Epidermal melanocyte (primary cell): ENCODE measurements at regions not wholly inside any gene's neighbourhood (a gene's known extent, or its start where the extent isn't known, plus 50 kb on each side); places are given as distances from the start of the nearest gene placed in this dataset.

Source experiments
- DNase-seq: peaks from one replicate; pipeline ENCODE4 v3.0.0; 2011; ENCODE audit warnings: low spot score; ENCODE audit not compliant: insufficient read length

DNA sequence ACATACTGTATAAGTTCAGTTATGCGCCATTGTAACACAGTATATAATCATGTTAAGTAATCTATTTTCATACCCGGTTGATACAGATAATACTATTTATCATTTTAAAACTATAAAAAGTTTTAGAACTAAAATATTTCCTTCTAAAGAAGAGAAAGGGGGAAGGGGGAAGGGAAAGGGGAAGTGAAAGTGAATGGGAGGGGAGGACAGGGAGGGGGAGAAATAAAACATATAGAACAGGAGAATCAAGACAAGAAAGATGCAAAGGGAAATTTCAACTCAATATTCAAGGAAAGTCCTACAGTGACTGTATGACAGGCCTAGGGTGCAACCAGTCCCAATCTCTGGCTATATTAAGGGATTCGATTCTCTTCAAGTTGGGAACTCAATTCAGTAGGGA lies 1278.8 kb downstream of the MAT2B start:
- DNase-seq = no peak

DNA sequence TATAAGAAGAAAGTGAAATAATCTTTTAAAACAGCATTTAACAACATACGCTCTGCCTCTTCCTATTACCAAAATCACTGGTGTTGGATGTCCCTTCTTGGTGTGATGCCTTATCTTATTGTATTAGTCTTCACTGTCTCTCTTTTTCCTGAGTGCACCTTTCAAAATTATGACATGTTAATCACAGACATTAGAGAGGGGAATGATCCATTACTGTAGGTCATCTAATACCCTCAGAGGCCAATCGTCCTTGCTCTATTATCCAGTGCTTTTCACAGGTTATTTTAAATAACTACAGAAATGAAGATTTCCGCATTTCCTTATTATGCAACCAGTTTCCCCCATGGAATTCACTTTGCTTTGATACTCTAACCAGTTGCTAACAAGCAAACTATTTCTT lies 1292.7 kb downstream of the MAT2B start:
- no peak for DNase-seq

DNA sequence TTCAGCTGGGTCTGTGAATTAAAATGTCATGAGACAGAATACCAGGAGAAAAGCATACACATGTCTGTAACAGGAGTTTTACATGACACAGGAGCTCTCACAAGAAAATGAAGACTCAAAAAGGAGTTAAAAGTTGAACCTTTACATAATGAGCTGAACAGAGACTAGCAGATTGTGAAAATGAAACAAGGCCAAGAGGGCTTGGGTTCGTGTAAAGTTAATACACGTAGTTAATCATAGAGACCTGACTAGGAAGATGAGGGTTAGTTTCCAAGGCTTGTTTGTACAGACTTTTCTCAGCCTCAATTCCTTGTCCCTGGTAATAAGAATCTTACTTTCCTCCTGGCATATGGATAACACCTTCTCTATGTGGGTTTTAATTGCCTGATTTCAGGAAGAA lies 1294.0 kb downstream of the MAT2B start:
- no peak for DNase-seq

DNA sequence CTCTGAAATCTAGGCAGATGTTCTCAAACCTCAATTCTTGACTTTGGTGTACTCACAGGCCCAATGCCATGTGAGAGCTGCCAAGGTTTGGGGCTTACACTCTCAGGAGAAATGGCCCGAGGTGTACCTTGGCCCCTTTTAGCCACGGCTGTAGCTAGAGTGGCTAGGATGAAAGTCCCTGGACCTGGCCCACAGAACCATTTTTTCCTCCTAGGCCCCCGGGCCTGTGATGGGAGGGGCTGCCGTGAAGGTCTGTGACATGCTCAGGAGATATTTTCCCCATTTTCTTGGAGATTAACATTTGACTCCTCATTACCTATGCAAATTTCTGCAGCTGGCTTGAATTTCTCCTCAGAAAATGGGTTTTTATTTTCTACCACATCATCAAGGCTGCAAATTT lies 1296.5 kb downstream of the MAT2B start:
- DNase-seq = no peak

DNA sequence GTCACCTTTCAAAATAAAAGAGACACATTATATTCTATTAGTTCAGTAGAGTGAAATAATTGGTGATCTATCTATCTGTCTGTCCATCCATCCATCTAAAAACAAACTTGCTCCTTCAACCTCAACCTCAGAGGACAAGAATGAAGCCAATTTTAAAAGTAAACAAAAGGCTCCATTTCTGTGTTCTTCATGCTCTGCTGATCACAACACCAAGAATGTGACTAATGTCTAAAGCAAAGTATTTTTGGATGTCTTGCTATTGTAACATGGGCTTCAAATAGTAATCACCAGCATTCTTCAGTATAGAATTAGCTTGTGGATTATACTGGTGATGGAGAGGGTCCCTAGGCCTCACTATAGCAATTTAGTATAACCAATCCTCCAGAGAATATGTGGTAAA lies 1304.4 kb downstream of the MAT2B start:
- no peak for DNase-seq

DNA sequence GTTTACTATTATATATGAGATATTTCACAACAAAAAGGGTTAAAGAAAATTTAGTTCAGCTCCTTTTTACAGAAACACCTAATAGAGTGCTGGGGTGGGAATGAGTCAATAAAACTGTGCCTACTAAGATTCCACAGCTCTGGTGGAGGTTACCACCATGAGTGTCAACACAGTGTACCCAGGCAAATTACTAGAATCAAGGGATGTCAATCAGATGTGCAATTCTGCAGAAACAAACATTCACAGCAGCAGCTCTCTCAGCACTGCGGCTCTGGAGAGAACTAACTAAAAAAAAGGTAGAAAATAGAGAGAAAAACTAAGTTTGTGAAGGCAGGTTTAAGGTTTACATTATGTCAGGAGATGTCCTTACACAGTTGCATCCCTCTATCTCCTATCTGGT lies 1313.0 kb downstream of the MAT2B start:
- no peak for DNase-seq

DNA sequence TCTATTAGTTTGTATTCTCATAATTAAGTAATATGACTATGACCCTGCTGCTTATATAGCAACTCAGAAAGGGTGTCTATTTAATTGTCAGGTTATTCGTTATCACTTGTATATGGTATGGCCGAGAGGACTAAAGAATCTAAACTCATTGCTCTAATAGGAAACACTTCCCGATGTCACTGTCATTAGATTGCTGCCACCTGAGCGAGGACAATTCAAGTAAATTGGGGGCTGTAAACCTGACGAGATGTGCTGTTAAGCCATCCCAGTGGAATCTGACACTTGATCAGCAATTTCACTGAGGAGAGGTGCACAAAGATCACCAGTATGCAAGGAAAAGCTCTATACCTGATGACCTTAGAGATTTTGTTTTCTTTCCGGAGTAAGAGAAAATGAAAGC lies 1319.3 kb downstream of the MAT2B start:
- no peak for DNase-seq

DNA sequence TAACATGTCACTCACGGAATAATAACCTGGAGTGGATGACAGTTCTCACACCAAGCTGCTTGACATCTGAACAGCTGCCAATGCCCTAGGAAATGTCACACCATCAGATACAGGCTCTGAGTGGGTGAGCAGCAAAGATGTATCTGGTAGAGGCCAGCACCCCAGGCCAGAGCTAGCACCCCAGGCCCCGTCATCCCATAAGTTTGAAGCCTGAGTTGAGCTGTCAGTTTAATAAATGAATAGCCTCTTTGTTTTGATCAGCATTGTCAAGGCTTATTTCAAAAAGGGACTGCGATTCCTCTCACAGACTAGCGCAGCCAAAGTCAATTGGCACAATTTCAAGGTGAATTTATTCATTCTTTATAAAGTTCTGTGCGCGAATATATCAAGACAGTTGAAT lies 1327.1 kb downstream of the MAT2B start:
- no peak for DNase-seq

DNA sequence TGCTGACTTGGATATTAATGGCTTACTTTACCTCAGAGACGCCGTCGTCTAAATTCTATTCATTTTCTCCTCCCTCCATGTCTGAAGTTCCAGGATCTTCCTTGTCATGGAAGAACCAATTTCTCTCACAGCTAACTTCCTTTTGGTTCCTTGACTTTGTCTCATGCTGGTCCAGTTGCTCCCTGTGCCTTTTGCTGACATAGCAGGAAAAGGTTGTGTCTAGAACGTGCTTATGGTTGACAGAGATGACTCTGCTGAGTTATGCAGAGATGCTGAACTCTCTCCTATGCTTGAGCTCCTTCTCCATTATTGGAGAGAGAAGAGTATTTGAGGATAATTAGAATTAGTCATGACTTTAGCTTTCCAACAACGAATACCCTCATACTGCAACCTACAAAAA lies 1338.9 kb downstream of the MAT2B start:
- DNase-seq = no peak

DNA sequence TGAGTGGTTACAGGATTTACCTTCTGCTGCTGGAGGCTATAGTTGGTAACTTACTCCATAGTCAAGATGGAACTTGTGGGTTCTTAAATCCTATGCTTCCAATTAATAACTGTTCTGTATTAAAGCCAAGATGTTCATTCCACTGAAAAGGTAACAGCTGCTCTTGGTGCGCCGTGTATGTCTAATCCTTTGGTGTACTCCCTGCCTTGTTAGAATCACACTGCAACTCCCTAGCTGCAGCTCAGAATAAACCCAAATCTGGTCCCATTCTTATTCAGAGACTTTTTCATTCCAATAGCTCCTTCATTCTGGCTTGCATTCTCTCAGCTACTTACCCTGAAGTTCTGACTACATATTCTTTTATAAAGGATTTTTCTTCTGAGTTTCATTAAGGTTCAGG lies 1355.5 kb downstream of the MAT2B start:
- no peak for DNase-seq

DNA sequence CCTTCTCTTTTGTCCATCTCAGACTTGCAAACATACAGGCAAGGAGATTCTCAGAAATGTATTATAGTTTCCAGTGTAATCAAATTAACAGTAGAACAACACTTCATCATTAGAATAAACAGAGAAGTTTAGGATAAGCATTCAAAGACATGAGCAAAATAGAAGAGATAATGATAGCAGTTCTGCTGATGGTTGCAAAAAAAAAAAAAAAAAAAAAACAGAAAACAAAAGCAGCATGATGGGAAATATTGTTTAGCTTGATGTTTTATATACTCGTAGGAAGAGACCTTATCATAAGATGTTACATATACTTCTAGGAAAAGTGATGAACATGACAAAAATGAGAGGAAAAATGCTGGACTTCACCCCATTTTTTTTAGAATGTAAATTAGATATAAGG lies 1356.2 kb downstream of the MAT2B start:
- no peak for DNase-seq

DNA sequence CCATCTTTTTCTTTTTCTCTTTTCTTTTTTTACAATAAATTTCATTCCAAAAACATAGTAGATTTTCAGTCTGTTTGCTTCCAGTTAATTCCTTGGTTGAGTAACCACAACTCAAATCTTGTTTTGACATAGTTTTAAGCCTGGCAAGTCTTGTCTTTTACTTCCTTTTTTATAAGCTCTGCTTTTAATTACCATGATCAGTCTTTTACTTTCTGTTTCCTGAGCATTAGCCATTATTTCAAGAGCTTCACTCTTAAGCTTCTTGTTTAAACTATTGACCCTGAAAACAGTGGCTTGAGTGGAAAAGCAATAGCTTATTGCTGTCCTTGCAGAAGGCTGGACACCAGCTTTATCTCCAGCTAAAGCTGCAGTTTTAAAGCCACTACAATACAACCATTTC lies 1363.3 kb downstream of the MAT2B start:
- no peak for DNase-seq

DNA sequence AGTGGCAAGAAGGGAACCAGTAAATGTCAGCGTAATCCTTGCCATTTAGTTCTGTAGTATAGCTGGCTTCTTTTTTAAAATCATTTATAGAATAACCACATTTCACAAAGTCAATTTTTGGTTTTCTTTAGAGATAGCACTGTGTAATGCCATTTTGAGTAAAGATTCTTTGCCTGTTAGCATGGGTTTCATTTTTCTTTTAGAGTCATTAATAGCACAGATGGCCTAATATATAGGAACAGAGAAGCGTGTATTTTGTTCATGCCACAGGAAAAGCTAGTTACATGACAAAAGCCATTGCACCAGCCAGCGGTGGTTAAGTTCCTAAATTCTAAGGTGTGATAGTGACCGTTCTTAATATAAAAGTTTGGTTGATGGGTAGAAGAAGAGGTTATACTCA lies 1363.9 kb downstream of the MAT2B start:
- no peak for DNase-seq

DNA sequence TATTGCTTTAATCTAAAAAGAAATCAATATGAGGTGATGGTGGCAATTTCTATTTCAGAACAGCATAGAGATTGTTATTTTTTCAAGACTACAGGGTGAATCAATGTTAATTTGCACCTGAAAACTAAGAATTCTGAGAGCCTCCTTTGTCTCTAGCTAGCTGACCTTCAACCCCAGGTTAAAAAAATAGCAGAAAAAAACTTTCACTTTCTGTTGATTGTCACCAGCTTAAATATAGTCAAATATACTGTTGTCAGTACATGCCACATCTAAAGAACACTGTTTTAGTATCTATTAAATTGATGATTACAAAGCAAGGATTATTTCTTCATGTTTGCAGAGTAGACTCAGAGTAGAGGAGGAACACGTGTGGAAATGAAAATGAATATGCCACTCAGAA lies 1371.4 kb downstream of the MAT2B start:
- no peak for DNase-seq

DNA sequence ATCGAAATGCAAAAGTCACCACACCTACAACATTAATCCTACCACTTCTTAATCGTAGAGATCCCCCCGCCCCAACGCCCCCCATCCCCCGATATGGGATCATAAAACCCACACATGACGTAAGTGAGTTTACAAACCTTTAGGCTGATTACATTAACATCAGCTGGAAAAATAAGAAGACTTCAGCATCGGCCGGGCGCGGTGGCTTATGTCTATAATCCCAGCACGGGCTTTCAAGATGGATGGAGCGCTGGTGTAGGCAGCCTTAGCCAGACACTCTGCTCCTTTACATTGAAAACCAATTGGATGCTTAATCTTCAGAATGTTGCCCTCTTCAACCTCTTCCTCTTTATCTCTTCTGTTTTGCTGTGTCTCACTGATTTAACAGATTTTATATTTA lies 1376.0 kb downstream of the MAT2B start:
- DNase-seq = no peak

DNA sequence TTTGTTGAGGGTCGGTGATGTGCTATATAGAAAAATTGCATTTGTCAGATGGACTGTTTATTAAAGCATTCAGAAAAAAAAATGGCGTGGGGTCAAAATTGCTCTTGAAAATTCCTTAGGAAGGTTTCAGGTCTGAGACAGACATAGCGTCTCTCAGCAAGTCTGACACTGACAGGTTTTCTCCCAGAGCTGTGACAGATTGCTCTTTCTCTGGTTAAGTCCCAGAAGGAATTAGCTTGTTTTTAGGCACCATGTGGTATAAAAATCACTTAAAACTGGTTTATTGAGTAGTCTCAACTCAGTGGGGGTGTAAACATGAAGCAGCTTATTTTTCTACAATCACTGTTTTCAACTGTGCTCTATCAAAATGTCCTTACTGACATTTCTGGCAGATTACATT lies 1379.8 kb downstream of the MAT2B start:
- DNase-seq = no peak

DNA sequence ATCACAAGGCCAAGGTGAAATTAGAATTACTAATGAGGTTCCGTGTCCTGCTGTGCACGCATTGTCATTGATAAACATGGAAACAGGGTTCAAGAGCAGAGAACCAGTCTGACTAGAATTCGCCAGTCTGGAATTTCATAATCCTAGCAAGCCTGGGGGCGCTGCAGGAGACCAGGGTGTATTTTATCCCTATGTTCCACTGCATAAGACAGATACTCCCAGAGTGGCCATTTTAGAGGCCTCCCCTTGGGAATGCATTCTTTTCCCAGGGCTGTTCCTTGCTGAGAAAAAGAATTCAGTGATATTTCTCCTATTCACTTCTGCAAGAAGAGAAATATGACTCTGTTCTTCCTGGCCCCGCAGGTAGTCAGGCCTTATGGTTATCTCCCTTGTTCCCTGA lies 1387.7 kb downstream of the MAT2B start:
- no peak for DNase-seq

DNA sequence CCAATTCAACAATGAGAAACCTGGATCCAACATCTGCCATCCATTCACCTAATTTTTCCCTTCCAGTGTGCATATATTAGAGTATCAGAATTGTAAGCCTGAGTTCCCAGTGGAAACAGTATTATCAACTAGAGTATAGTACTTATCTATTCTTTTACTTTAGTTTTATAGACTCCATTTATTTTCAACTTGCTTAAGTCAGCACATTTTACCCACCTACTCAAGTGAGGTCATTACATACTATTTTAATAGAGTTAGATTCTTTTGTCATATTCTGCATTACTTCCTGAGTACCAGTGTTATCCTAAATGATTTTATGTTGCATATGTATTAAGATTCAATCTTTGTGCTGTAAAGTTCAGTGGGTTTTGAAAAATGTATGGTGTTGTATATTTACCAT lies 1393.3 kb downstream of the MAT2B start:
- no peak for DNase-seq

DNA sequence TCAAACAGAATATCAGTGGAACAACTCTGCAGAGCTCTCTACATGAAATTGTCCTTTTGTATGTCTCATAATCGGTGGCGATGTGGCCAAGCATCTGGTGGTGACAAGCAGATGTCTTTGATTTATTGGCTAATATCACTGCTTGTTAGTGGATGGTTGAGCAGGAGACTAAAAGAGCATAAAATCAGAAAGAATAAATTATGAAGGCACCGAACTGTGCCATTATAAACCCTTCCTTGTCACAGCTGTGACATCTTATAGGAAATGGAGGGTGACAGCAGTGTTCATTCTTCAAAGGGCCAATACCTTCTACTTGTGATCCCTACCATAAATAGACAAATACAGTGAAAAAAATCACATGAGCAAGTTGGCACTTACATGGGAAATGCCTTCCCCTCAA lies 1404.3 kb downstream of the MAT2B start:
- DNase-seq = no peak

DNA sequence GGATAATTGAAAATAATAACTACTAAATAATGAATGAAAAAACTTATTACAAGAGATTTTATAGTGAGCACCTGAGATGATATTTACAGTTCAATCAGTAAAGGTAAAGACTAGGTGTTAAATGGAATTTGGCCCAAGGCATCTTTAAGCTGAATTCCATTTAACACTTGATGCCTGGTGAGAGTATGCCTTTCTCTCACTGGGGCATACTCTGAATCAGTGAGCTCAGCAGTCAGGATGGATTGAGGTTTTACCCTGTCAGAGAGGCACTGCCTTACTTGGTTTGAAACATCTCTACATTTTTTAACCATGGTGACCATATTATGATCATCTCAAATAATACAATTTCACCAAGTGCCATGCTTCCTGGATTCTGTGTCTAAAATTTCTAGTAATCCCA lies 1416.3 kb downstream of the MAT2B start:
- DNase-seq = no peak

DNA sequence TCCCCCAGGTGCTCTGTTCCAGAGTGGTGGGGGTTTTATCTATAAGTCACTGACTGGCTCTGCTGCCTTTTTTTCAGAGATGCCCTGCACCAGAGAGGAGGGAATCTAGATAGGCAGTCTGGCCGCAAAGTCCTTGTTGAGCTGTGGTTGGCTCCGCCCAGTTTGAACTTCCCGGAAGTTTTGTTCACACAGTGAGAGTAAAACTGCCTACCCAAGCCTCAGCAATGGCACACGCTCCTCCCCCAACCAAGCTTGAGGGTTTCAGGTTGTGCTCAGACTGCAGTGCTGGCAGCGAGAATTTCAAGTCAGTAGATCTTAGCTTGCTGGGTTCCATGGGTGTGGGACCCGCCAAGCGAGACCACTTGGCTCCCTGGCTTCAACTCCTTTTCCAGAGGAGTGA lies 1428.6 kb downstream of the MAT2B start:
- no peak for DNase-seq

DNA sequence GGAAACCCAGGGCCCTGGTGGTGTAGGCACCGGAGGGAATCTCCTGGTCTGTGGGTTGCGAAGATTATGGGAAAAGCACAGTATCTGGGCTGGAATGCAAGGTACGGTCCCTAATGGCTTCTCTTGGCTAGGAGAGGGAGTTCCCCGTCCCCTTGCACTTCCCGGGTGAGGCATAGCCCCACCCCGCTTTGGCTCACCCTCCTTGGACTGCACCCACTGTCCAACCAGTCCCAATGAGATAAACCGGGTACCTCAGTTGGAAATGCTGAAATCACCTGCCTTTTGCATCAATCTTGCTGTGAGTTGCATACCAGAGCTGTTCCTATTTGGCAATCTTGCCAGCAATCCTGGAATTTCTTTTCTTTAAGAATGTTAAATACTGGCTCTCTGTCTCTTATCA lies 1429.1 kb downstream of the MAT2B start:
- no peak for DNase-seq

DNA sequence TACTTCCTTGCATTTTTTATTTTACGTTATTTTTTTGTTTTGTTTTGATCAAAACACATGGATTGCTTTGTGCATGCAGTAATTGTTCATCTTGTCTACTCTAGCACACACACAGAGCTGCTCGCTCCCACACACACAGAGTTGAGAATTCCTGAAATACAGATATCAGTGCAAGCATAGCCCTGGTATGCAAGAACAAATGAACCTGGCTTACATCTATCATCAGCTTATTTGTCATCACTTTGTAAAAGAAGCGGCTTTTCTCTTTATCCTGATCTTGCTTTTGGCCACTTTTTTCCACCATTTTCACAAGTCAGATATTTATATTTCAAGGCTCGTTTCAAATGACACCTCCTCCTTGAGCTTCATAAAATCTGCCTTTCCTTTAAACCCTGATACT lies 1435.7 kb downstream of the MAT2B start:
- no peak for DNase-seq

DNA sequence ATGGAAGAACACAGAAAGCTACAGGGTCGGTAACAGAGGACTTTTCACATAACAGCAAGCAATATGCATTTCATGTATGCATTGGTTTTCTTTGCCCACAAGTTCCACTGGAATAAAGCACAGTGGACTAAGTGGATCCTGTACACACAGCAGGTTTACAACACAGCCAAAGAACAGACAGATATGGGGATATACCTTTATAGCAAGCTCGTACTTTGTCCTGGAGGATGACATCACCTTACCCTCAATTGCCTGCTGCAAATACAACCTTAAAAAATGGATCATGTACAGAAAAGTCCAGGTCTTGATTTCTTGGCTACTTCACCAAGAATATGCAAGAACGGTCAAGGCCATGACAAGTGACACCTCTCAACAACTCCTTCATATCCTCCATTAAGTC lies 1445.5 kb downstream of the MAT2B start:
- DNase-seq = no peak

DNA sequence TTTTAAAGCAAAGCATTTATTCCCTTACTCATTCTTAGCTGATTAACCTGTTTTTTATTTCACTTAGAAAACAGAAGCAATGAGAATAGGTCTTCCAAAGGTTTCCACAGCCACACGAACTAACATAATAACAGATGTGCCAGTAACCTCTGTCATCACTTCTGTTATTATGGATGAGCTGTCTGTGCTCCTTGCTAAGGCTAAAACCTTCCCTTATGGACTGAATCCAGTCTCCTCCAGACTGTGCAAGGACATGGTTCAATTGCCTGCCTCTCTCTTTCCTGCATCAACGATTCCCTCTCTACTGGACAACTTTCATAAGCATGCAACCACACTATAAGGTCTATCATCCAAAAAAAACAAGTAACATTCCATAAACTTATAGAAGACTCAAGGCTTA lies 1446.2 kb downstream of the MAT2B start:
- no peak for DNase-seq
